HG03460 (cell line): ENCODE measurements at regions not wholly inside any gene's neighbourhood (a gene's known extent, or its start where the extent isn't known, plus 50 kb on each side); places are given as distances from the start of the nearest gene placed in this dataset.

Experiments
- ATAC-seq: cut with Tn5 transposase; IDR thresholded peaks from one replicate; pipeline ENCODE4 v1.9.1; 2021; ENCODE audit not compliant: unreplicated experiment

- no peak for ATAC-seq
Measured at GRCh38 chr1:58430421-58431275, 115.9 kb downstream of the OMA1 start.

- no peak for ATAC-seq
Measured at GRCh38 chr1:58426918-58427317, 119.6 kb downstream of the OMA1 start.

- ATAC-seq, result no peak
Measured at GRCh38 chr1:58422436-58422835, 124.1 kb downstream of the OMA1 start.

- ATAC-seq, result no peak
Measured at GRCh38 chr1:58418283-58419228, 128.0 kb downstream of the OMA1 start.

GRCh38 chr1:58412071-58412580 is 134.4 kb downstream of the OMA1 start:
- no peak for ATAC-seq

- no peak for ATAC-seq
Measured at GRCh38 chr1:58409890-58410289, 136.6 kb downstream of the OMA1 start.

GRCh38 chr1:58409336-58409735 is 137.2 kb downstream of the OMA1 start:
- ATAC-seq, result no peak

GRCh38 chr1:58406301-58407071 is 140.0 kb downstream of the OMA1 start:
- ATAC-seq, result no peak

GRCh38 chr1:58405660-58406059 is 140.9 kb downstream of the OMA1 start:
- ATAC-seq, result no peak

GRCh38 chr1:58403894-58404293 is 142.6 kb downstream of the OMA1 start:
- no peak for ATAC-seq

- ATAC-seq, result no peak
Measured at GRCh38 chr1:58402444-58402843, 144.1 kb downstream of the OMA1 start.

- no peak for ATAC-seq
Measured at GRCh38 chr1:58401991-58402390, 144.5 kb downstream of the OMA1 start.

- no peak for ATAC-seq
Measured at GRCh38 chr1:58399176-58399575, 147.3 kb downstream of the OMA1 start.

- ATAC-seq, result no peak
Measured at GRCh38 chr1:58398714-58399113, 147.8 kb downstream of the OMA1 start.

- ATAC-seq, result no peak
Measured at GRCh38 chr1:58397187-58397820, 149.2 kb downstream of the OMA1 start.

GRCh38 chr1:58396150-58396549 is 150.4 kb downstream of the OMA1 start:
- ATAC-seq, result no peak

GRCh38 chr1:58395355-58395754 is 151.2 kb downstream of the OMA1 start:
- ATAC-seq, result no peak

GRCh38 chr1:58392083-58392482 is 154.4 kb downstream of the OMA1 start:
- ATAC-seq, result no peak

GRCh38 chr1:58391514-58391913 is 155.0 kb downstream of the OMA1 start:
- ATAC-seq, result no peak

GRCh38 chr1:58391056-58391455 is 155.5 kb downstream of the OMA1 start:
- ATAC-seq, result no peak
